Lower leg skin (tissue), 4 donors: ENCODE measurements at regions not wholly inside any gene's neighbourhood (a gene's known extent, or its start where the extent isn't known, plus 50 kb on each side); places are given as distances from the start of the nearest gene placed in this dataset.

ENCODE experiments used
- DNase-seq, 2 donors: peaks; one replicate each; pipeline ENCODE4 v3.0.0-alpha.2; 2019; ENCODE audit warnings: low spot score in 2 of 2
- H3K4me3 ChIP-seq: fragments of 200-600 bp; sonication (generic); 2 replicates; pipeline ENCODE4 v1.5.1; 2017; ENCODE audit warnings: mild to moderate bottlenecking, low read depth; ENCODE audit not compliant: poor library complexity, severe bottlenecking
- POLR2A ChIP-seq, 2 donors: fragments of 450-650 bp; IDR thresholded peaks; one replicate each; pipeline ENCODE4 v1.6.1; 2016 to 2017; ENCODE audit warnings: antibody characterized with exemption in 2 of 2, mild to moderate bottlenecking in 1 of 2, moderate library complexity in 1 of 2
- WGBS, 2 donors: methylation state at CpG; one replicate each; pipeline ENCODE4 v1.1.5; 2018; 5-methylcytosine and 5-hydroxymethylcytosine counted together
- intact Hi-C: fragments of 100-400 bp; cut with DNase I; formaldehyde crosslinking; loops from one replicate; pipeline ENCODE4 v1.15.0; 2023; ENCODE audit warnings: low total_unique reads
- TF ChIP-seq, protein P1 (sequence below), 3 donors: fragments of 450-650 bp; IDR thresholded peaks; one replicate each; pipeline ENCODE4 v1.5.1; 2016; ENCODE audit warnings: antibody characterized with exemption in 3 of 3, mild to moderate bottlenecking in 3 of 3, moderate library complexity in 2 of 3

DNA sequence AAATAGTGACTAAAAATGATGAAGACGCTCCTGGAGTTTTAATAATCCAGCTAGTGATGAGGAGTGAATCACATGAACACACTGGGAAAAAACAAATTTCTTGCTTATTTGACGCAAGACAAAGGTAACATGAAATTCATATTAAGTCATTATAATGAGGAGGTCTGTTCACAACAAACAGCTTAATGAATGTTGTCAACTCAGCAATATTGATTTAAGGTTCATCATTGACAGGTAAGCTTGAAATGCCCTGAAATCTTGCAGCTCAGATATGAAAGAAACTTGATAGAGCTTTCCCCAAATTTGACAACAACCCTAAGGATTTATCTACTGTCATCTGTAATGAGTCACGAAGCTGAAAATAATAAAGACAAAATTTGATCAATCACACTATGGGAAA lies 108.1 kb upstream of the SELENOK start:
- intact Hi-C loops = loop anchor here (5.0 kb wide), 1 partner anchor 1083 kb away; no protein-coding TSS in a partner anchor
- DNase-seq = no peak
- WGBS, 2 donors = 88 to 93% methylated on average over 3 of the region's 3 CpGs
- TF ChIP-seq, protein P1, sequence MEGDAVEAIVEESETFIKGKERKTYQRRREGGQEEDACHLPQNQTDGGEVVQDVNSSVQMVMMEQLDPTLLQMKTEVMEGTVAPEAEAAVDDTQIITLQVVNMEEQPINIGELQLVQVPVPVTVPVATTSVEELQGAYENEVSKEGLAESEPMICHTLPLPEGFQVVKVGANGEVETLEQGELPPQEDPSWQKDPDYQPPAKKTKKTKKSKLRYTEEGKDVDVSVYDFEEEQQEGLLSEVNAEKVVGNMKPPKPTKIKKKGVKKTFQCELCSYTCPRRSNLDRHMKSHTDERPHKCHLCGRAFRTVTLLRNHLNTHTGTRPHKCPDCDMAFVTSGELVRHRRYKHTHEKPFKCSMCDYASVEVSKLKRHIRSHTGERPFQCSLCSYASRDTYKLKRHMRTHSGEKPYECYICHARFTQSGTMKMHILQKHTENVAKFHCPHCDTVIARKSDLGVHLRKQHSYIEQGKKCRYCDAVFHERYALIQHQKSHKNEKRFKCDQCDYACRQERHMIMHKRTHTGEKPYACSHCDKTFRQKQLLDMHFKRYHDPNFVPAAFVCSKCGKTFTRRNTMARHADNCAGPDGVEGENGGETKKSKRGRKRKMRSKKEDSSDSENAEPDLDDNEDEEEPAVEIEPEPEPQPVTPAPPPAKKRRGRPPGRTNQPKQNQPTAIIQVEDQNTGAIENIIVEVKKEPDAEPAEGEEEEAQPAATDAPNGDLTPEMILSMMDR (IDR thresholded peaks at IDR 0.05) = no peak
- no peak for TF ChIP-seq POLR2A (IDR thresholded peaks at IDR 0.05)
- H3K4me3 ChIP-seq = no peak overlapping the region

DNA sequence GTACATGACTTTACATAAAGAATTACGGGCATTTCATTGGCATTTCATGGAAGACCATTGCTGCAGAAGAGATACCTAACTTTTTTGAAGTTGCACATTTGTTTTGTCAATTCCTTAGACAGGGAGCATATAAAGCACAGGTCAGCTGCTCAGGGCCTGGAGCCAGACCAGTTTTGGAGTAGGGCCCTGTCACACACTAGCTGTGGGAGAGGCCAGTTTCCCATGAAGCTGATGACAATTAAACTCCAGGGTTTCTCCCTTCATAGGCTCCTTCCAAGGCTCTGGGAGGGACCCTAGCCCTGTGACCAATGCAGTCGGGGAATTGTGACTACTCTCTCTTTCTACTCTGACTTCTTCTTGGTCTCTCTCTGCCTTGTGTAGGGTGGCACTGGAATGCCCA lies 107.3 kb upstream of the SELENOK start:
- WGBS, 2 donors = 77 to 93% methylated on average over 2 of the region's 2 CpGs
- no peak for TF ChIP-seq POLR2A (IDR thresholded peaks at IDR 0.05)
- TF ChIP-seq, protein P1 (IDR thresholded peaks at IDR 0.05) = no peak
- no peak for DNase-seq
- H3K4me3 ChIP-seq = no peak overlapping the region
- intact Hi-C loops = no loop called here

DNA sequence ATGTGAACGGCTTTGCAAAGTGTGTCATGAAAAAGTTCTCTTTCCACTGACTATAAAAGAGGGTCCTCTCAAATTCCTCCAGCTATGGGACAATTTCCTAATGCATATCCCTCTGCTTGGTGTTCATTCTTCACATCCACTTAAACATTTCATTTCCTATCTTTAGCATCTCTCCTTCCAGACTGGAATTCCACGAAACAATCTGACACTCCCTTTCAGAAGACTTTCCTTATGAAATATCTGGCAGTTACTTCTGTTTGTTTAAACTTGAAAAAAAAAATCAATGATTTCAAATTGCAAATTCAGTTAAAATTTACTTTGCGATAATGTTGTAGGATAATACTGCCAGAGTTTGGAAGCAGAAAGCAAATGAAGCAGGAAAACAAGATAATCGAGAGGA lies 105.8 kb upstream of the SELENOK start:
- no peak for DNase-seq
- intact Hi-C loops = no loop called here
- 63 to 66% methylated on average over 4 of the region's 4 CpGs for WGBS, 2 donors
- TF ChIP-seq, protein P1 (IDR thresholded peaks at IDR 0.05) = no peak
- no peak for TF ChIP-seq POLR2A (IDR thresholded peaks at IDR 0.05)
- H3K4me3 ChIP-seq = no peak overlapping the region

DNA sequence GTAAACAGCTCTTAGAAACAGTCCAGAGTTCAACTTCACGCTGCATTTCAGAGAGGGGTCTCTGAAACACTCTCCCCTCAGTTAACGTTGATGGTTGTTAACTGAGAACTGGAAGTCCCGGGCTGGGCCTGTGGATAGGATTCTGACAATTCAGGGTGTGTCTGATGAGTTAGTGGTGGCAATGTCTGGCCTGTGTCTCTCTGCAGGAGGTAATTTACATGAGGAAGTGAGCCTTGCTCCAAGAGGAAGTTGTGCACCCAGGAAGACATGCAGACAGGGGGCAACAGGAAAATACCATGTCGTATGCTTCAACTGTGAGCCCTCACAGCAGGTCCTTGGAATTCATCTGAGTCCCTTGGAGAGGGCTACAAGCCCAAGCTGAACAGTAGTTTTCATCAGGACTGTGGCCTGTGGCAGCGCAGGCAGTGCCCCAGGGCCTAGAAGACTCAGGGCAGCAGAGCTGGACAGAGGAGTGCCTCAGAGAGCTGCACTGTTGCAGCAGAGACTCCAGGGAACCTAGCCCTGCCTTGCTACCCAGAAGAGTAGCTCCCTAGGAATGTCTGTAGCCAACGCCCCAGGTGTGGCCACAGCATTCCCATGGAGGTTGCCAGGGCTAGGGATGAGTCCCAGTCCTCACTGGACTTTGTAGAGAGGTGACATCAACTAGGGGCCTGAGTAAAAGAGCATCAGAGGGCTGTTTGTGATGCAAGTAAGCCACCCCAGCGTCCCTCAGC lies 104.6 kb upstream of the SELENOK start:
- 64 to 71% methylated on average over 7 of the region's 7 CpGs for WGBS, 2 donors
- intact Hi-C loops = no loop called here
- DNase-seq = no peak

DNA sequence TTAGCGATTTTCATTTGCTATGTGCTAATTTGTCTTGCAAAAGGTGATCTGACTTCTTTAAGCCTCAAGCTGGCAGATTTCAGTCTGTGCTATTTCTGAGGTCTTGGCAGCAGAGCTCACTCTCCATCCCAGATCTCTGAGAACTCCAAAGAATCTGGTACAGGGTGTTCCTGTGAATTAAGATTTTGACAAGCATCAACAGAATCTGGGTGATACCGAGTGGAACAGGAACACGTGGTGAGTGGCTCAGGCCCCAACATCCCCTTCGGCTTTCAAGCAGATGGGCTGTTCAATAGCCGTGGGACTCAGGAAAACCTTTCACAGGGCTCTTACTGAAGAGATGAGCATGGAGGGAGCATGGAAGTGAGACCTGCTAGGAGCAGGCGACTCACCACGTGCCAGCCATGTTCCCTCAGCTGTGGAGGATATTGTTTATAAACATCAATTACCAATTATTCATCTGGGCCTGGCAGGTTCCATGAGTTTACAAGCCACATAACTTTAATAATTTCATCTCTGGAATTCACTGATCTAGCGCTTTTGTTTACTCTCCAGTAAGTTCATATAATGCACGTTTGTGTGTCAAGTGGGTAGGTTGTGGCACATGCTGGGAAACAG lies 103.4 kb upstream of the SELENOK start:
- 65 to 73% methylated on average over 9 of the region's 9 CpGs for WGBS, 2 donors
- TF ChIP-seq POLR2A (IDR thresholded peaks at IDR 0.05) = no peak
- TF ChIP-seq, protein P1 (IDR thresholded peaks at IDR 0.05) = no peak
- H3K4me3 ChIP-seq = no peak overlapping the region
- DNase-seq = no peak
- intact Hi-C loops = no loop called here

More for the DNA sequence above, 104.6 kb upstream of the SELENOK start:
- H3K4me3 ChIP-seq = no peak overlapping the region
- TF ChIP-seq POLR2A (IDR thresholded peaks at IDR 0.05) = no peak
- TF ChIP-seq, protein P1 (IDR thresholded peaks at IDR 0.05) = no peak
